PFSK-1 (cell line): ENCODE measurements at regions not wholly inside any gene's neighbourhood (a gene's known extent, or its start where the extent isn't known, plus 50 kb on each side); places are given as distances from the start of the nearest gene placed in this dataset.

ENCODE experiments used
- FOXP2 ChIP-seq: optimal IDR thresholded peaks from 2 replicates; pipeline ENCODE3; 2011; ENCODE audit warnings: borderline replicate concordance, control low read depth, inconsistent platforms; ENCODE audit not compliant: insufficient read depth; ENCODE audit errors: extremely low read length, extremely low read depth
- POLR2AphosphoS5 ChIP-seq: IDR thresholded peaks from 2 replicates; pipeline ENCODE4 v1.6.1; 2012; ENCODE audit warnings: low read depth, mild to moderate bottlenecking, control low read depth, low read length, moderate library complexity
- SIN3A ChIP-seq: IDR thresholded peaks from 2 replicates; pipeline ENCODE4 v1.6.1; 2012; ENCODE audit warnings: mild to moderate bottlenecking, low read length, moderate library complexity, borderline replicate concordance; ENCODE audit not compliant: insufficient read depth
- TAF1 ChIP-seq: IDR thresholded peaks from 2 replicates; pipeline ENCODE4 v1.6.1; 2012; ENCODE audit warnings: low read length, control low read depth, borderline replicate concordance; ENCODE audit not compliant: insufficient read depth
- TF ChIP-seq, protein P1 (sequence below), 2 experiments: IDR thresholded peaks; 2 replicates each; pipeline versions ENCODE4 v1.6.1 to v1.8.0; 2011 to 2012; ENCODE audit warnings: low read depth in 2 of 2, low read length in 2 of 2, control low read depth in 1 of 2, inconsistent platforms in 1 of 2, mild to moderate bottlenecking in 1 of 2, moderate library complexity in 1 of 2; ENCODE audit not compliant: insufficient read depth in 1 of 2

DNA sequence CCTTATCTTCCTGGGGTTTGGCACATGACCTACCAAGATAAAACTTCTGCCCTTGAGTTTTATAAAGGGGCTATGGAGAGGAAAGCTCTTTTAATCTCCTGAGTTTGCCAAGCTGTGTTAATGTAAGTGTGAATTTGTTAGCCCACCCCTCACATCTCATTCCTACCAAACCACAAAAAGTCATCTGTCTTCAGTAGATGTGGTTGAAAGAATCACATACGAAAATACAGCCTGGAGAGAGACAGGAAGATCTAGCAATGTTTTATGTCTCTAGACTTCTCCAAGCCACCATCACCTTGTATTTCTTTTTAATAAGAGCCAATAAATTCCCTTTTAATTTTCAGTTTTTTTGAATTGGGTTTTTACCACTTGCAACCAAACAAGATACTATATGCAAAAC, 68.9 kb upstream of the ZNF280D start:
- no peak for TF ChIP-seq POLR2AphosphoS5
- TF ChIP-seq FOXP2 = no peak
- TF ChIP-seq SIN3A = no peak
- TF ChIP-seq, protein P1, sequence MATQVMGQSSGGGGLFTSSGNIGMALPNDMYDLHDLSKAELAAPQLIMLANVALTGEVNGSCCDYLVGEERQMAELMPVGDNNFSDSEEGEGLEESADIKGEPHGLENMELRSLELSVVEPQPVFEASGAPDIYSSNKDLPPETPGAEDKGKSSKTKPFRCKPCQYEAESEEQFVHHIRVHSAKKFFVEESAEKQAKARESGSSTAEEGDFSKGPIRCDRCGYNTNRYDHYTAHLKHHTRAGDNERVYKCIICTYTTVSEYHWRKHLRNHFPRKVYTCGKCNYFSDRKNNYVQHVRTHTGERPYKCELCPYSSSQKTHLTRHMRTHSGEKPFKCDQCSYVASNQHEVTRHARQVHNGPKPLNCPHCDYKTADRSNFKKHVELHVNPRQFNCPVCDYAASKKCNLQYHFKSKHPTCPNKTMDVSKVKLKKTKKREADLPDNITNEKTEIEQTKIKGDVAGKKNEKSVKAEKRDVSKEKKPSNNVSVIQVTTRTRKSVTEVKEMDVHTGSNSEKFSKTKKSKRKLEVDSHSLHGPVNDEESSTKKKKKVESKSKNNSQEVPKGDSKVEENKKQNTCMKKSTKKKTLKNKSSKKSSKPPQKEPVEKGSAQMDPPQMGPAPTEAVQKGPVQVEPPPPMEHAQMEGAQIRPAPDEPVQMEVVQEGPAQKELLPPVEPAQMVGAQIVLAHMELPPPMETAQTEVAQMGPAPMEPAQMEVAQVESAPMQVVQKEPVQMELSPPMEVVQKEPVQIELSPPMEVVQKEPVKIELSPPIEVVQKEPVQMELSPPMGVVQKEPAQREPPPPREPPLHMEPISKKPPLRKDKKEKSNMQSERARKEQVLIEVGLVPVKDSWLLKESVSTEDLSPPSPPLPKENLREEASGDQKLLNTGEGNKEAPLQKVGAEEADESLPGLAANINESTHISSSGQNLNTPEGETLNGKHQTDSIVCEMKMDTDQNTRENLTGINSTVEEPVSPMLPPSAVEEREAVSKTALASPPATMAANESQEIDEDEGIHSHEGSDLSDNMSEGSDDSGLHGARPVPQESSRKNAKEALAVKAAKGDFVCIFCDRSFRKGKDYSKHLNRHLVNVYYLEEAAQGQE (IDR thresholded peaks at IDR 0.05; ENCODE audit: insufficient read depth in 1 of 2, low read depth in 2 of 2, low read length in 2 of 2) = no peak
- no peak for TF ChIP-seq TAF1

GRCh38 chr15:56798639-56799038, 65.3 kb upstream of the ZNF280D start:
- TF ChIP-seq FOXP2 (no peak), SIN3A (no peak), POLR2AphosphoS5 (no peak), TAF1 (no peak)
- TF ChIP-seq, protein P1 (IDR thresholded peaks at IDR 0.05; ENCODE audit: insufficient read depth in 1 of 2, low read depth in 2 of 2, low read length in 2 of 2) = no peak

DNA sequence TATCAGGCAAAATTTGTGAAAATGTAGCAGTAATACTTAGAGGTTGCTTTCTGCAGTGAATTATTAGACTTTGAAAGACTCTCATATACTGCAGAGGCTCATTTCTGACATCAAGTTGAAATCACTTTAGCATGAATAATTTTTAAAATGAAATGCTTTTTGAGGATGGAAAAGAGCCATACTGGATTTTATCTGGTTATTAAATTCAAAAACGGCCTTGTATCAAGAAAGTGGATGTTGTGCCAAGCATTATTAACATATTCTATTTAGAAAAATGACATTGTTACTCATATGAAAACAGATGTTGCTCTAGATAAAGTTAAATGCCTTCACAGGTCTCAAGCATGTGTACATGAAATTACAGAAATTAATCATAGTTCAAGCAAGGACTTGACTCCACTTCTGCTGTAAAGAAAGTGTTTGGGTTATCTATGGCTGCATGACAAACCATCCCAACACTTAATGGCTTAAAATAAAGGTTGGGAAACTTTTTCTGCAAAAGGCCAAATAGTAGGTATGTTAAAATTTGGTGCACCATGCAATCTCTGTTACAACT, 64.5 kb upstream of the ZNF280D start:
- TF ChIP-seq POLR2AphosphoS5 (no peak), TAF1 (no peak), FOXP2 (no peak), SIN3A (no peak)
- TF ChIP-seq, protein P1 (IDR thresholded peaks at IDR 0.05; ENCODE audit: insufficient read depth in 1 of 2, low read depth in 2 of 2, low read length in 2 of 2) = no peak

GRCh38 chr15:56795502-56795901, 62.2 kb upstream of the ZNF280D start:
- TF ChIP-seq SIN3A = no peak

GRCh38 chr15:56794553-56795329, 61.4 kb upstream of the ZNF280D start:
- TF ChIP-seq POLR2AphosphoS5 = no peak
- TF ChIP-seq, protein P1 (IDR thresholded peaks at IDR 0.05; ENCODE audit: insufficient read depth in 1 of 2, low read depth in 2 of 2, low read length in 2 of 2) = no peak
- no peak for TF ChIP-seq FOXP2
- TF ChIP-seq TAF1 = no peak
- no peak for TF ChIP-seq SIN3A
